Brain pericyte (primary cell): ENCODE measurements at regions not wholly inside any gene's neighbourhood (a gene's known extent, or its start where the extent isn't known, plus 50 kb on each side); places are given as distances from the start of the nearest gene placed in this dataset.

Experiments
- DNase-seq: peaks from one replicate; pipeline ENCODE4 v3.0.0-alpha.2; 2012; ENCODE audit warnings: low read depth, low spot score

- no peak for DNase-seq
Observed at GRCh38 chr16:6016530-6017184, 919.1 kb upstream of the EEF2KMT start.

GRCh38 chr16:6012716-6013115 is 915.1 kb upstream of the EEF2KMT start:
- DNase-seq = no peak

- DNase-seq = no peak
Observed at GRCh38 chr16:6009151-6009550, 911.6 kb upstream of the EEF2KMT start.

- no peak for DNase-seq
Observed at GRCh38 chr16:6008670-6009069, 911.1 kb upstream of the EEF2KMT start.

GRCh38 chr16:5993356-5993755 is 895.8 kb upstream of the EEF2KMT start:
- DNase-seq = no peak

- no peak for DNase-seq
Observed at GRCh38 chr16:5982979-5983378, 885.4 kb upstream of the EEF2KMT start.

- DNase-seq = no peak
Observed at GRCh38 chr16:5979905-5980550, 882.4 kb upstream of the EEF2KMT start.

- no peak for DNase-seq
Observed at GRCh38 chr16:5977329-5977728, 879.7 kb upstream of the EEF2KMT start.

- DNase-seq = no peak
Observed at GRCh38 chr16:5972747-5973146, 875.2 kb upstream of the EEF2KMT start.

- no peak for DNase-seq
Observed at GRCh38 chr16:5971924-5972323, 874.3 kb upstream of the EEF2KMT start.

GRCh38 chr16:5971106-5971505 is 873.5 kb upstream of the EEF2KMT start:
- DNase-seq = no peak

- no peak for DNase-seq
Observed at GRCh38 chr16:5966004-5966403, 868.4 kb upstream of the EEF2KMT start.

- DNase-seq = no peak
Observed at GRCh38 chr16:5965321-5965720, 867.7 kb upstream of the EEF2KMT start.

- DNase-seq = no peak
Observed at GRCh38 chr16:5951486-5951885, 853.9 kb upstream of the EEF2KMT start.

- DNase-seq = no peak
Observed at GRCh38 chr16:5944971-5945370, 847.4 kb upstream of the EEF2KMT start.

- no peak for DNase-seq
Observed at GRCh38 chr16:5938607-5939006, 841.0 kb upstream of the EEF2KMT start.

- no peak for DNase-seq
Observed at GRCh38 chr16:5932906-5933305, 835.3 kb upstream of the EEF2KMT start.

GRCh38 chr16:5928476-5929065 is 831.0 kb upstream of the EEF2KMT start:
- no peak for DNase-seq

GRCh38 chr16:5925850-5926249 is 828.3 kb upstream of the EEF2KMT start:
- DNase-seq = no peak

- DNase-seq = no peak
Observed at GRCh38 chr16:5922686-5923085, 825.1 kb upstream of the EEF2KMT start.

- DNase-seq = no peak
Observed at GRCh38 chr16:5918567-5919130, 821.1 kb upstream of the EEF2KMT start.

GRCh38 chr16:5917436-5918195 is 820.0 kb upstream of the EEF2KMT start:
- DNase-seq = no peak
